GM12864 (cell line): ENCODE measurements at regions not wholly inside any gene's neighbourhood (a gene's known extent, or its start where the extent isn't known, plus 50 kb on each side); places are given as distances from the start of the nearest gene placed in this dataset.
"Not testable (repeated sequence)": the region's sequence is repeated elsewhere in the genome, so short reads cannot be mapped to it uniquely, and the experiment has no call there.

Experiments used
- DNase-seq: peaks from one replicate; pipeline ENCODE4 v3.0.0-alpha.2; 2011; ENCODE audit warnings: low read depth
- H3K4me3 ChIP-seq: 2 replicates; pipeline ENCODE4 v1.5.1; 2011; ENCODE audit warnings: mild to moderate bottlenecking, low read depth, low read length, control low read depth
- CTCF ChIP-seq: IDR thresholded peaks from 2 replicates; pipeline ENCODE4 v1.5.1; 2011; ENCODE audit warnings: low read depth, mild to moderate bottlenecking, moderate library complexity, low read length, control low read depth, inconsistent platforms; ENCODE audit errors: missing control alignments

- no peak for TF ChIP-seq CTCF
- H3K4me3 ChIP-seq, result no peak overlapping the region
- no peak for DNase-seq
Observed at GRCh38 chr21:32962268-32962667, 63.5 kb upstream of the OLIG2 start.

GRCh38 chr21:32965129-32965680 lies 60.5 kb upstream of the OLIG2 start:
- TF ChIP-seq CTCF, result no peak
- no peak for DNase-seq
- no peak overlapping the region for H3K4me3 ChIP-seq

- TF ChIP-seq CTCF, result no peak
- DNase-seq, result no peak
- H3K4me3 ChIP-seq, result no peak overlapping the region
Observed at GRCh38 chr21:32966120-32966519, 59.6 kb upstream of the OLIG2 start.

- DNase-seq, H3K4me3 ChIP-seq: not testable (repeated sequence)
Observed at GRCh38 chr21:32968103-32968502, 57.6 kb upstream of the OLIG2 start.

GRCh38 chr21:32974653-32975052 lies 51.1 kb upstream of the OLIG2 start:
- no peak for TF ChIP-seq CTCF
- no peak overlapping the region for H3K4me3 ChIP-seq
- DNase-seq, result no peak

- no peak for DNase-seq
- TF ChIP-seq CTCF, result no peak
- H3K4me3 ChIP-seq, result no peak overlapping the region
Observed at GRCh38 chr21:32975811-32976431, 49.8 kb upstream of the OLIG2 start.
